ENCODE measurements at regions not wholly inside any gene's neighbourhood (a gene's known extent, or its start where the extent isn't known, plus 50 kb on each side); places are given as distances from the start of the nearest gene placed in this dataset.

- BruUV-seq (replicated peaks), result no TSS peak
- no peak for ATAC-seq
- Histone ChIP-seq H3K9me2 (replicated peaks; ENCODE audit: low read length) (no peaks in the 10 kb centered on the region), H3K4me3 (ENCODE audit: low read length) (no peak overlapping the region), H3K27ac (ENCODE audit: low read length) (no peak overlapping the region), H2AFZ (ENCODE audit: low read length) (no peak overlapping the region), H3K4me1 (ENCODE audit: insufficient read depth, low read length) (no peaks in the 10 kb centered on the region), H3K4me2 (ENCODE audit: low read length) (no peak overlapping the region), H3K36me3 (ENCODE audit: low read depth, low read length) (no peaks in the 10 kb centered on the region), H3K9me3 (ENCODE audit: low read length) (no peaks in the 10 kb centered on the region), H3K27me3 (ENCODE audit: low read length) (peaks cover 8% of the 10 kb centered on the region; the same call in 1 of the 2 replicates), H3F3A (ENCODE audit: low read length, unreplicated experiment) (no peaks in the 10 kb centered on the region), H4K20me1 (ENCODE audit: low read length) (no peaks in the 10 kb centered on the region), H3K79me2 (ENCODE audit: low read length) (no peaks in the 10 kb centered on the region), H3K9ac (ENCODE audit: low read length) (no peak overlapping the region)
- CTCF ChIA-PET, result no interaction called here
- intact Hi-C loops (cut with micrococcal nuclease), result no loop called here
- POLR2A ChIA-PET (ENCODE audit: unreplicated experiment), result no interaction called here
- TF ChIP-seq EZH2phosphoT487 (IDR thresholded peaks at IDR 0.05; ENCODE audit: borderline replicate concordance, low read length), result no peak
- TF ChIP-seq EZH2 (IDR thresholded peaks at IDR 0.05; ENCODE audit: low read length, unreplicated experiment), result no peak
- TF ChIP-seq, protein P1, sequence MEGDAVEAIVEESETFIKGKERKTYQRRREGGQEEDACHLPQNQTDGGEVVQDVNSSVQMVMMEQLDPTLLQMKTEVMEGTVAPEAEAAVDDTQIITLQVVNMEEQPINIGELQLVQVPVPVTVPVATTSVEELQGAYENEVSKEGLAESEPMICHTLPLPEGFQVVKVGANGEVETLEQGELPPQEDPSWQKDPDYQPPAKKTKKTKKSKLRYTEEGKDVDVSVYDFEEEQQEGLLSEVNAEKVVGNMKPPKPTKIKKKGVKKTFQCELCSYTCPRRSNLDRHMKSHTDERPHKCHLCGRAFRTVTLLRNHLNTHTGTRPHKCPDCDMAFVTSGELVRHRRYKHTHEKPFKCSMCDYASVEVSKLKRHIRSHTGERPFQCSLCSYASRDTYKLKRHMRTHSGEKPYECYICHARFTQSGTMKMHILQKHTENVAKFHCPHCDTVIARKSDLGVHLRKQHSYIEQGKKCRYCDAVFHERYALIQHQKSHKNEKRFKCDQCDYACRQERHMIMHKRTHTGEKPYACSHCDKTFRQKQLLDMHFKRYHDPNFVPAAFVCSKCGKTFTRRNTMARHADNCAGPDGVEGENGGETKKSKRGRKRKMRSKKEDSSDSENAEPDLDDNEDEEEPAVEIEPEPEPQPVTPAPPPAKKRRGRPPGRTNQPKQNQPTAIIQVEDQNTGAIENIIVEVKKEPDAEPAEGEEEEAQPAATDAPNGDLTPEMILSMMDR (conservative IDR thresholded peaks at IDR 0.05; ENCODE audit: low read depth, low read length), result no peak
- no peak for DNase-seq
These were observed 176.8 kb upstream of the FERD3L start for GRCh38 chr7:19322002-19322401.

DNA sequence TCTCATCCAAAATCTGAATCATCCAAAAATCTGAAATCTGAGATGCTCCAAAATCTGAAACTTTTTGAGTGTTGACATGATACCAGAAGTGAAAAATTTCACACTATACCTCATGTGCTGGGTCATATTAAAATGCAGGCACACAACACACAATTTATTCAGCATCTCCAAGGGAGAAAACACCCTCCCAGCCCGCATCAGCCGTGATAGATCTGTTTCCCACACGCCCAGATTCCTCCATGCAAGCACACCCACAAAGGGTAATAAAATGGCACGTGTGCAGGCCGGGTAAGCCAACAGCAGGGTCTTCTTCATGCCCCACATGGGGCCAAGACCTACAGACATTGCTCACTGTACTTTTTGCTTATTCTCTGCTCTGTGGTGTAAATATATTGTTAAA lies 173.1 kb upstream of the FERD3L start:
- Histone ChIP-seq H4K20me1 (ENCODE audit: low read length) (no peaks in the 10 kb centered on the region), H3K9ac (ENCODE audit: low read length) (no peak overlapping the region), H3K9me2 (replicated peaks; ENCODE audit: low read length) (no peaks in the 10 kb centered on the region), H3K79me2 (ENCODE audit: low read length) (no peaks in the 10 kb centered on the region), H3K4me3 (ENCODE audit: low read length) (no peak overlapping the region), H3K4me1 (ENCODE audit: insufficient read depth, low read length) (no peaks in the 10 kb centered on the region), H3K27ac (ENCODE audit: low read length) (no peak overlapping the region), H2AFZ (ENCODE audit: low read length) (no peak overlapping the region), H3K27me3 (ENCODE audit: low read length) (peaks cover 13% of the 10 kb centered on the region; the same call in 1 of the 2 replicates), H3F3A (ENCODE audit: low read length, unreplicated experiment) (no peaks in the 10 kb centered on the region), H3K4me2 (ENCODE audit: low read length) (no peak overlapping the region), H3K9me3 (ENCODE audit: low read length) (no peaks in the 10 kb centered on the region), H3K36me3 (ENCODE audit: low read depth, low read length) (no peaks in the 10 kb centered on the region)
- POLR2A ChIA-PET (ENCODE audit: unreplicated experiment), result no interaction called here
- CTCF ChIA-PET, result no interaction called here
- TF ChIP-seq EZH2phosphoT487 (IDR thresholded peaks at IDR 0.05; ENCODE audit: borderline replicate concordance, low read length) (no peak), EZH2 (IDR thresholded peaks at IDR 0.05; ENCODE audit: low read length, unreplicated experiment) (no peak)
- TF ChIP-seq, protein P1 (conservative IDR thresholded peaks at IDR 0.05; ENCODE audit: low read depth, low read length), result no peak
- no peak for DNase-seq
- no TSS peak for BruUV-seq (replicated peaks)
- no peak for ATAC-seq
- intact Hi-C loops (cut with micrococcal nuclease), result no loop called here

DNA sequence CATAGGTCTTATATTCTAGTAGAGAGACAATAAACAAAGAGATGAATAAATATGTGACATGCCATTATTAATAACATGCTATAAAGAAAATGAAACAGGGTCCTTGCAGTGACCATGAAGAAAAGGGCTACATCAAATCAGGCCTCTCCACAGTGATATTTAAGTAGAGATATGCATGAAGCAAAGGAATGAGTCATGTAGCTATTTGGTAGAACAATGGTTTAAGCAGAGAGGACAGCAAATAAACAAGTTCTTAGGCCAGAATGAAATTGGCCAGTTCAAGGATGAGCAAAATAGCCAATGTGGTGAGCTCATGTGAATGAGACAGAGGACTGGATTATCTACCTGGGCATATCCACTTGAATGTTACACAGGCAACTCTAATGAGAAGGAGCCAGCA lies 172.2 kb upstream of the FERD3L start:
- no peak for TF ChIP-seq EZH2phosphoT487 (IDR thresholded peaks at IDR 0.05; ENCODE audit: borderline replicate concordance, low read length)

More for the DNA sequence above, 172.2 kb upstream of the FERD3L start:
- H3K9me2 ChIP-seq (replicated peaks; ENCODE audit: low read length), result no peaks in the 10 kb centered on the region
- ChIA-PET POLR2A (ENCODE audit: unreplicated experiment) (no interaction called here), CTCF (no interaction called here)
- no peak overlapping the region for H3K9ac ChIP-seq (ENCODE audit: low read length)
- no peak for DNase-seq
- no TSS peak for BruUV-seq (replicated peaks)
- H3K79me2 ChIP-seq (ENCODE audit: low read length), result no peaks in the 10 kb centered on the region
- H3K4me2 ChIP-seq (ENCODE audit: low read length), result no peak overlapping the region
- no peak overlapping the region for H2AFZ ChIP-seq (ENCODE audit: low read length)
- intact Hi-C loops (cut with micrococcal nuclease), result no loop called here
- H3K27ac ChIP-seq (ENCODE audit: low read length), result no peak overlapping the region
- H4K20me1 ChIP-seq (ENCODE audit: low read length), result no peaks in the 10 kb centered on the region
- H3K4me3 ChIP-seq (ENCODE audit: low read length), result no peak overlapping the region
- no peaks in the 10 kb centered on the region for H3K36me3 ChIP-seq (ENCODE audit: low read depth, low read length)
- no peaks in the 10 kb centered on the region for H3K4me1 ChIP-seq (ENCODE audit: insufficient read depth, low read length)
- no peaks in the 10 kb centered on the region for H3F3A ChIP-seq (ENCODE audit: low read length, unreplicated experiment)
- H3K9me3 ChIP-seq (ENCODE audit: low read length), result no peaks in the 10 kb centered on the region
- H3K27me3 ChIP-seq (ENCODE audit: low read length), result peaks cover 13% of the 10 kb centered on the region; the same call in 1 of the 2 replicates
- peak; percentile 33; the same call in 1 of the 2 replicates for ATAC-seq

All from PC-3 (cell line).